WERI-Rb-1 (cell line): ENCODE measurements at regions not wholly inside any gene's neighbourhood (a gene's known extent, or its start where the extent isn't known, plus 50 kb on each side); places are given as distances from the start of the nearest gene placed in this dataset.

Source experiments
- DNase-seq: peaks from one replicate; pipeline ENCODE4 v3.0.0-alpha.2; 2020
- H3K27ac ChIP-seq: fragments of 250-450 bp; sonication (Bioruptor Pico); 2 replicates; pipeline ENCODE4 v1.5.1; 2020; ENCODE audit warnings: mild to moderate bottlenecking, moderate library complexity
- H3K27me3 ChIP-seq: fragments of 250-450 bp; sonication (Bioruptor Pico); 2 replicates; pipeline ENCODE4 v1.5.1; 2021; ENCODE audit warnings: mild to moderate bottlenecking, low read depth, moderate library complexity; ENCODE audit not compliant: insufficient read depth, severe bottlenecking
- H3K36me3 ChIP-seq: fragments of 250-450 bp; sonication (Bioruptor Pico); 2 replicates; pipeline ENCODE4 v1.5.1; 2020; ENCODE audit warnings: mild to moderate bottlenecking, moderate library complexity
- H3K4me3 ChIP-seq: 2 replicates; pipeline ENCODE4 v1.5.1; 2011; ENCODE audit warnings: low read depth, mild to moderate bottlenecking, control low read depth, low read length
- H3K9me3 ChIP-seq: fragments of 250-450 bp; sonication (Bioruptor Pico); 2 replicates; pipeline ENCODE4 v1.5.1; 2021; ENCODE audit warnings: mild to moderate bottlenecking, moderate library complexity; ENCODE audit not compliant: severe bottlenecking
- TF ChIP-seq, protein P1 (sequence below): IDR thresholded peaks from 2 replicates; pipeline ENCODE4 v1.5.1; 2011; ENCODE audit warnings: low read depth, mild to moderate bottlenecking, control low read depth, inconsistent platforms, low read length

DNA sequence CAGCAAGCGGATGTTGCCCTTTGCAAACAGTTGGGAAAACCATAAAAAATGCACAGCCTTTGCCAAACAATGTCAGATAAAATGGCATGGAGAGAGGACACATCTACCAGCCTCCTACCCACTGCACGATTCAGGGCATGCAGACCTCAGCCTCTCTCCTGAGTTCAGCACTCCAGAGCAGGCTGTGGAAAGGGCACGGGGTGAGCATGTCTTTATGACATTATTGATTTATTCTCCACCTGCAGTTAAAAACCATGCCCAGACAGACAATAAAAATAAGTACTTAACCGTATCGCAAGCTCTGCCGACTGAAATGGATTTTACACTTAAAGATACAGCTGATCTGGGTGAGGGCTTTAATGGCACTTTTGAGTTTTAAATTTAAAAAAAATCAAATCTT lies 127.1 kb downstream of the MAF start:
- no peak overlapping the region for H3K4me3 ChIP-seq
- DNase-seq: no peak
- TF ChIP-seq, protein P1, sequence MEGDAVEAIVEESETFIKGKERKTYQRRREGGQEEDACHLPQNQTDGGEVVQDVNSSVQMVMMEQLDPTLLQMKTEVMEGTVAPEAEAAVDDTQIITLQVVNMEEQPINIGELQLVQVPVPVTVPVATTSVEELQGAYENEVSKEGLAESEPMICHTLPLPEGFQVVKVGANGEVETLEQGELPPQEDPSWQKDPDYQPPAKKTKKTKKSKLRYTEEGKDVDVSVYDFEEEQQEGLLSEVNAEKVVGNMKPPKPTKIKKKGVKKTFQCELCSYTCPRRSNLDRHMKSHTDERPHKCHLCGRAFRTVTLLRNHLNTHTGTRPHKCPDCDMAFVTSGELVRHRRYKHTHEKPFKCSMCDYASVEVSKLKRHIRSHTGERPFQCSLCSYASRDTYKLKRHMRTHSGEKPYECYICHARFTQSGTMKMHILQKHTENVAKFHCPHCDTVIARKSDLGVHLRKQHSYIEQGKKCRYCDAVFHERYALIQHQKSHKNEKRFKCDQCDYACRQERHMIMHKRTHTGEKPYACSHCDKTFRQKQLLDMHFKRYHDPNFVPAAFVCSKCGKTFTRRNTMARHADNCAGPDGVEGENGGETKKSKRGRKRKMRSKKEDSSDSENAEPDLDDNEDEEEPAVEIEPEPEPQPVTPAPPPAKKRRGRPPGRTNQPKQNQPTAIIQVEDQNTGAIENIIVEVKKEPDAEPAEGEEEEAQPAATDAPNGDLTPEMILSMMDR: no peak
- no peaks in the 10 kb centered on the region for H3K9me3 ChIP-seq
- H3K27me3 ChIP-seq: peaks cover 58% of the 10 kb centered on the region
- H3K36me3 ChIP-seq: no peaks in the 10 kb centered on the region
- no peak overlapping the region for H3K27ac ChIP-seq

DNA sequence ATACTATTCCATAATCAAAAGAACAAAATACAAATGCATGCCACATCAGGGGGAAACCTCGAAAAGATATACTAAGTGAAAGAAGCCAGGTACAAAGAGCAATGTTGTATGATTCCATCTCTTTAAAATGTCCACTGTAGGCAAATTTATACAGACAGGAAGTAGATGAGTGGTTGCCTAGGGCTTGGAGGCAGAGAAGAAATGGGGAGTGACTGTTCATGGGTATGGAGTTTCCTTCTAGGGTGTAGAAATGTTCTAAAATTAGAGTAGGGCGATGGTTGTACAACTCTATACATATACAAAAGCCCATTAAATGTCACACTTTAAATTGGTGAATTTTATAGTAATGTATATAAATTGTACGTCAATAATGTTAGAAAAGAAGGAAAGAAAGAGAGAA lies 128.1 kb downstream of the MAF start:
- TF ChIP-seq, protein P1: no peak
- no peaks in the 10 kb centered on the region for H3K9me3 ChIP-seq
- H3K4me3 ChIP-seq: no peak overlapping the region
- peaks cover 57% of the 10 kb centered on the region for H3K27me3 ChIP-seq
- DNase-seq: no peak
- no peak overlapping the region for H3K27ac ChIP-seq
- no peaks in the 10 kb centered on the region for H3K36me3 ChIP-seq

DNA sequence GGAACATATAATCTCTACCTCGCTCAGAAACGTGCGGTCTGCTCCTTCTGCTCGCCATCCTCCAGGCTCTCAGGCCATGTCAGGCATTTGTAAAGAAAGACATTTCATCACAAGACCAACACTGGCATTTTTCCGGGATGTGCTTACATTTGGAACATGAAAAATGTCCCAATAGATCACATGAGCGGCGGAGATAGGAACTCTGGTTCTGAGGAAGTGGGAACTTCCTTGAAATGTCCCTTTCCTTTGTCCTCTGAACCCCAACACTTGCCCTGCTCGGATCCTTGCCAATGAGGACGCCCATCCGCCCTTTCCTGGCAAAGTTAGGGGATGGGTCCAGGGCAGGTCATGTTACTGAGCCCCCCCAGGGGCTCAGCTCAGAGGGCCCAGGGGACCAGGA lies 130.5 kb downstream of the MAF start:
- H3K36me3 ChIP-seq: no peaks in the 10 kb centered on the region
- no peaks in the 10 kb centered on the region for H3K9me3 ChIP-seq
- TF ChIP-seq, protein P1: no peak
- no peak overlapping the region for H3K4me3 ChIP-seq
- no peak for DNase-seq
- peaks cover 63% of the 10 kb centered on the region for H3K27me3 ChIP-seq
- no peak overlapping the region for H3K27ac ChIP-seq

- Histone ChIP-seq H3K27me3 (peaks cover 63% of the 10 kb centered on the region), H3K36me3 (no peaks in the 10 kb centered on the region), H3K27ac (no peak overlapping the region), H3K4me3 (no peak overlapping the region), H3K9me3 (no peaks in the 10 kb centered on the region)
- TF ChIP-seq, protein P1: no peak
- no peak for DNase-seq
These were observed 131.9 kb downstream of the MAF start for GRCh38 chr16:79468631-79469030.

GRCh38 chr16:79468121-79468552 lies 132.4 kb downstream of the MAF start:
- no peak for DNase-seq
- no peak overlapping the region for H3K27ac ChIP-seq
- H3K9me3 ChIP-seq: no peaks in the 10 kb centered on the region
- H3K4me3 ChIP-seq: no peak overlapping the region
- H3K27me3 ChIP-seq: peaks cover 63% of the 10 kb centered on the region
- TF ChIP-seq, protein P1: no peak
- H3K36me3 ChIP-seq: no peaks in the 10 kb centered on the region

DNA sequence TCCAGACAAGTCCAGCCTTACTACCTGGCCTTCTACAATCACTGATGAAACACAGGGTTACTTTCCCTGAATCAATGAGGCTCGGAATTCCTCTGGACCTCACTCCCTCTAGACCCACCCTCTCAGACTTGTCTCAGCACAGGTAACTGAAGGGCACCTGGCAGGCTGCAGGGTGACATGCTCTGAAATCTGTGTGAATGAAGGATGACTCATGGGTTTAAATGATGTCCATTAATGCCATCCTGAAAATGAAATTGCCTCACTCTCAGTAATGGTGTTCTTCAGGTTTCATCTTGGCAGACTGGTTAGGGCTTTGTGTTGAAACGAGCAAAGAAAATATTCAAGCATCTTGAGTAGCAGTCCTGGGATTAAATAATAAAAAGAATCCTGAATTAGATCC lies 134.4 kb downstream of the MAF start:
- Histone ChIP-seq H3K36me3 (no peaks in the 10 kb centered on the region), H3K27ac (no peak overlapping the region), H3K9me3 (no peaks in the 10 kb centered on the region), H3K4me3 (no peak overlapping the region), H3K27me3 (peaks cover 53% of the 10 kb centered on the region)
- TF ChIP-seq, protein P1: no peak
- DNase-seq: no peak
